ENCODE measurements at regions not wholly inside any gene's neighbourhood (a gene's known extent, or its start where the extent isn't known, plus 50 kb on each side); places are given as distances from the start of the nearest gene placed in this dataset.

- TF ChIP-seq, protein P1, sequence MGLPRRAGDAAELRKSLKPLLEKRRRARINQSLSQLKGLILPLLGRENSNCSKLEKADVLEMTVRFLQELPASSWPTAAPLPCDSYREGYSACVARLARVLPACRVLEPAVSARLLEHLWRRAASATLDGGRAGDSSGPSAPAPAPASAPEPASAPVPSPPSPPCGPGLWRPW (IDR thresholded peaks at IDR 0.05), result no peak
- no peak for TF ChIP-seq PBX3 (IDR thresholded peaks at IDR 0.05)
- TF ChIP-seq JUN (IDR thresholded peaks at IDR 0.05), result peak; percentile 63 to 68; a peak in 3 of 5 replicates
- TF ChIP-seq MAX (IDR thresholded peaks at IDR 0.05), result peak; percentile 85
Observed at GRCh38 chr1:98325646-98326440, 335.7 kb upstream of the SNX7 start (continued).

DNA sequence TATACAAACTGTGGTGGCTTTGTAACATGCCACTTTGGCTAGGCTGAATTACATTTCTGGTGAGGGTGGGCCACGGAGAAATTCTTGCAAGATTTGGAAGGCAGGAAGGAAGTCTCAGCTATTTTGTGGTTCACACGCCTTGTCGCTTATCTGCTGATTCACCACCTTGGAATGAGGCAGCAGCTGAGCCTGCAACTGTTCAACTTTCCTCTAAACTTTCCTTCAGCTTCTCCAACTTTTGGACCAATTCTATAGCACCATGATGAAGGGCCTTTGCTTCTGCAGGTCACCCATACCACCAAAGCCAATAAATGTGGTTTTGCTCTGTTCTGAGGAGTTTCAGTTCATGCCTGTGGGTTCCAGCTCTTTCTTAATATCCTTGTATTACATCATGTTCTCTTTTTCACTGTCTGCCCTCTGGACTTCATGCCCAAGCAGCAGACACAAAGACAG lies 337.6 kb upstream of the SNX7 start:
- Histone ChIP-seq H3K4me3 (no peak overlapping the region), H3K27ac (peak overlapping the region; percentile 94 to 98), H3K9me3 (0 out of 3 replicates have a peak, but pooled peaks cover 3% of the 10 kb centered on the region), H3K4me1 (peaks cover 52% of the 10 kb centered on the region), H3K4me2 (peak overlapping the region; percentile 83)
- WGBS (ENCODE audit: missing lambda C conversion rate), result 0% methylated on average over 3 of the region's 3 CpGs
- FAIRE-seq, result no peak
- CTCF ChIA-PET, result interaction anchor here (0.6 kb wide), 1 partner anchor 96 kb away, joined by 5 read pairs; no protein-coding TSS in a partner anchor
- POLR2A ChIA-PET, result interaction anchor here (1.0 to 1.6 kb wide), 3 partner anchors 61 to 114 kb away, joined by 3 to 4 read pairs (median 3); no protein-coding TSS in a partner anchor
- peak; percentile 84 to 86 for ATAC-seq
- peak; percentile 35 to 92 for DNase-seq (ENCODE audit: low read depth in 1 of 2, low spot score in 1 of 2)
- TF ChIP-seq JUNB (IDR thresholded peaks at IDR 0.05) (peak; percentile 73; the same call in 1 of the 2 replicates), EHF (CRISPR knock-in tag; IDR thresholded peaks at IDR 0.05) (no peak), EHMT2 (IDR thresholded peaks at IDR 0.05; ENCODE audit: low read depth) (no peak), CBX2 (IDR thresholded peaks at IDR 0.05; ENCODE audit: borderline replicate concordance, low read depth) (no peak), MAZ (IDR thresholded peaks at IDR 0.05; ENCODE audit: borderline replicate concordance, low read depth, low read length) (no peak), HOXB5 (CRISPR knock-in tag; IDR thresholded peaks at IDR 0.05) (no peak), RAD21 (conservative IDR thresholded peaks at IDR 0.05 in 1 of 2, IDR thresholded peaks at IDR 0.05 in 1 of 2) (peak; percentile 31 to 36; a peak in 4 of 5 replicates), ZSCAN20 (CRISPR knock-in tag; IDR thresholded peaks at IDR 0.05) (no peak), RNF2 (IDR thresholded peaks at IDR 0.05; ENCODE audit: borderline replicate concordance, low read depth) (no peak), MAFK (IDR thresholded peaks at IDR 0.05; ENCODE audit: partially characterized antibody) (peak; percentile 81), KDM5A (IDR thresholded peaks at IDR 0.05) (no peak), RARB (CRISPR knock-in tag; IDR thresholded peaks at IDR 0.05) (no peak), HOXB13 (CRISPR knock-in tag; IDR thresholded peaks at IDR 0.05; ENCODE audit: low read depth) (no peak), RCOR1 (IDR thresholded peaks at IDR 0.05; ENCODE audit: low read depth, low read length) (no peak), HMGXB4 (CRISPR knock-in tag; IDR thresholded peaks at IDR 0.05; ENCODE audit: borderline replicate concordance) (no peak), SREBF2 (IDR thresholded peaks at IDR 0.05) (no peak), POLR2A (IDR thresholded peaks at IDR 0.05; ENCODE audit: low read length) (no peak), GATA3 (IDR thresholded peaks at IDR 0.05; ENCODE audit: borderline replicate concordance) (peak; percentile 87), CEBPB (IDR thresholded peaks at IDR 0.05) (peak in 1 of 2 experiments; percentile 68; a peak in 3 of 4 replicates), HDAC2 (IDR thresholded peaks at IDR 0.05) (no peak), ESRRA (IDR thresholded peaks at IDR 0.05; ENCODE audit: borderline replicate concordance, low read length) (no peak), NFE2L2 (conservative IDR thresholded peaks at IDR 0.05; ENCODE audit: low read length) (no peak)
- TF ChIP-seq, protein P2, sequence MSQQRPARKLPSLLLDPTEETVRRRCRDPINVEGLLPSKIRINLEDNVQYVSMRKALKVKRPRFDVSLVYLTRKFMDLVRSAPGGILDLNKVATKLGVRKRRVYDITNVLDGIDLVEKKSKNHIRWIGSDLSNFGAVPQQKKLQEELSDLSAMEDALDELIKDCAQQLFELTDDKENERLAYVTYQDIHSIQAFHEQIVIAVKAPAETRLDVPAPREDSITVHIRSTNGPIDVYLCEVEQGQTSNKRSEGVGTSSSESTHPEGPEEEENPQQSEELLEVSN (IDR thresholded peaks at IDR 0.05; ENCODE audit: borderline replicate concordance, low read depth), result peak; percentile 4; the same call in 1 of the 2 replicates
- TF ChIP-seq, protein P3, sequence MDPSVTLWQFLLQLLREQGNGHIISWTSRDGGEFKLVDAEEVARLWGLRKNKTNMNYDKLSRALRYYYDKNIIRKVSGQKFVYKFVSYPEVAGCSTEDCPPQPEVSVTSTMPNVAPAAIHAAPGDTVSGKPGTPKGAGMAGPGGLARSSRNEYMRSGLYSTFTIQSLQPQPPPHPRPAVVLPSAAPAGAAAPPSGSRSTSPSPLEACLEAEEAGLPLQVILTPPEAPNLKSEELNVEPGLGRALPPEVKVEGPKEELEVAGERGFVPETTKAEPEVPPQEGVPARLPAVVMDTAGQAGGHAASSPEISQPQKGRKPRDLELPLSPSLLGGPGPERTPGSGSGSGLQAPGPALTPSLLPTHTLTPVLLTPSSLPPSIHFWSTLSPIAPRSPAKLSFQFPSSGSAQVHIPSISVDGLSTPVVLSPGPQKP (IDR thresholded peaks at IDR 0.05; ENCODE audit: low read depth, low read length), result no peak
- TF ChIP-seq, protein P4, sequence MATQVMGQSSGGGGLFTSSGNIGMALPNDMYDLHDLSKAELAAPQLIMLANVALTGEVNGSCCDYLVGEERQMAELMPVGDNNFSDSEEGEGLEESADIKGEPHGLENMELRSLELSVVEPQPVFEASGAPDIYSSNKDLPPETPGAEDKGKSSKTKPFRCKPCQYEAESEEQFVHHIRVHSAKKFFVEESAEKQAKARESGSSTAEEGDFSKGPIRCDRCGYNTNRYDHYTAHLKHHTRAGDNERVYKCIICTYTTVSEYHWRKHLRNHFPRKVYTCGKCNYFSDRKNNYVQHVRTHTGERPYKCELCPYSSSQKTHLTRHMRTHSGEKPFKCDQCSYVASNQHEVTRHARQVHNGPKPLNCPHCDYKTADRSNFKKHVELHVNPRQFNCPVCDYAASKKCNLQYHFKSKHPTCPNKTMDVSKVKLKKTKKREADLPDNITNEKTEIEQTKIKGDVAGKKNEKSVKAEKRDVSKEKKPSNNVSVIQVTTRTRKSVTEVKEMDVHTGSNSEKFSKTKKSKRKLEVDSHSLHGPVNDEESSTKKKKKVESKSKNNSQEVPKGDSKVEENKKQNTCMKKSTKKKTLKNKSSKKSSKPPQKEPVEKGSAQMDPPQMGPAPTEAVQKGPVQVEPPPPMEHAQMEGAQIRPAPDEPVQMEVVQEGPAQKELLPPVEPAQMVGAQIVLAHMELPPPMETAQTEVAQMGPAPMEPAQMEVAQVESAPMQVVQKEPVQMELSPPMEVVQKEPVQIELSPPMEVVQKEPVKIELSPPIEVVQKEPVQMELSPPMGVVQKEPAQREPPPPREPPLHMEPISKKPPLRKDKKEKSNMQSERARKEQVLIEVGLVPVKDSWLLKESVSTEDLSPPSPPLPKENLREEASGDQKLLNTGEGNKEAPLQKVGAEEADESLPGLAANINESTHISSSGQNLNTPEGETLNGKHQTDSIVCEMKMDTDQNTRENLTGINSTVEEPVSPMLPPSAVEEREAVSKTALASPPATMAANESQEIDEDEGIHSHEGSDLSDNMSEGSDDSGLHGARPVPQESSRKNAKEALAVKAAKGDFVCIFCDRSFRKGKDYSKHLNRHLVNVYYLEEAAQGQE (IDR thresholded peaks at IDR 0.05), result no peak
